HG03354 (cell line): ENCODE measurements at regions not wholly inside any gene's neighbourhood (a gene's known extent, or its start where the extent isn't known, plus 50 kb on each side); places are given as distances from the start of the nearest gene placed in this dataset.

Experiments
- ATAC-seq: cut with Tn5 transposase; IDR thresholded peaks from one replicate; pipeline ENCODE4 v1.9.1; 2021; ENCODE audit warnings: mild to moderate bottlenecking; ENCODE audit not compliant: unreplicated experiment, poor library complexity, severe bottlenecking

DNA sequence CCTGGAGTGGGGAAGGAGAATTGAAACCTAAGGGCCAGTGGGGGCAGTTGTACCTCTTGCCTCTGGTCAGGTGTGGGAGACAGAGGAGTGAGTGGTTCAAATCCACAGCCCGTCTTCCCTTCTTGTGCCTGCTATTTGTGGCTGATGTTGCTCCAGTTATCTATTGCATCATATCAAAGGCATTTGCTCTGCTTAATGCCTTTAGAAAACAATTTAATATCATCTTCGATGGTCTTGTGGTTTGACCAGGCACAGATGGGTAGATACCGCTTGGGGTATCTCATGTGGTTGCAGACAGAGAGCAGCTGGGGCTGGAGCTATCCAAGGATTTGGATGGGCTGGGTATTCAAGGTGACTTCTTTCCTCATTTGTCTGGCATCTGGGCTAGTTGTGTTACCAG lies 376.1 kb upstream of the RBFOX1 start:
- ATAC-seq: no peak

DNA sequence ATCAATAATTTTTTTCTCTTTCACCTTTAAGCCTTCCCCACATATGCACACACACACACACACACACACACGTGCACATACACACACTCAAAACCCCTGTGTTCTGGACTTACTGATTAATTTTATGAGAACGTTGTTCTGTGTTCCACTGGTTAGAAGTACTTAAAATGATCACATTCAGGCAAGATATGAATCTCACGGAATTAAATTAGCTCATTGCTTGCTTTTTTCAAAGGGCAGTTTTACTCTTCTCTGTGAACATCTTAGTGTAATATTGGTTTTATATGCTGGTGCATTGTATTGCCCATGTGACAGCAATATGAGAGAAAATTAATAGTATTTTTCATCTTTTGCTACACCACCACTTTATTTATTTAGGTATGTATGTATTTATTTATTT lies 377.3 kb upstream of the RBFOX1 start:
- no peak for ATAC-seq

DNA sequence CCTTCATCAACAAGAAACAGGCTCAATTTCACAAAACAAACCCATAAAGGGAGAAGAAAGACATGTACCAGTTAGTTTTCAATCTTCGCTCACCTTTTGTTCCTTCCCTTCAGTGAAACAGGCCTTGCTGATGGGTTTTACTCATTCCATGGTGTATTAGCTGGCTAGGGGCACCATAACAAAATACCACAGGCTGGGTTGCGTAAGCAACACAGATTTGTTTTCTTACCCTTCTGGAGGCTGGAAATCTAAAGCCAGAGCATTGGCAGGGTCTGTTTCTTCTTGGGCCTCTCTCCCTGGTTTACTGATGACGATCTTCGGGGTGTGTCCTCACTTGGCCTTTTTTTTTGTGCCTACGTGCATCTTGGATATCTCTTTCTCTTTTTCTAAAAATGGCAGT lies 383.4 kb upstream of the RBFOX1 start:
- ATAC-seq: no peak

DNA sequence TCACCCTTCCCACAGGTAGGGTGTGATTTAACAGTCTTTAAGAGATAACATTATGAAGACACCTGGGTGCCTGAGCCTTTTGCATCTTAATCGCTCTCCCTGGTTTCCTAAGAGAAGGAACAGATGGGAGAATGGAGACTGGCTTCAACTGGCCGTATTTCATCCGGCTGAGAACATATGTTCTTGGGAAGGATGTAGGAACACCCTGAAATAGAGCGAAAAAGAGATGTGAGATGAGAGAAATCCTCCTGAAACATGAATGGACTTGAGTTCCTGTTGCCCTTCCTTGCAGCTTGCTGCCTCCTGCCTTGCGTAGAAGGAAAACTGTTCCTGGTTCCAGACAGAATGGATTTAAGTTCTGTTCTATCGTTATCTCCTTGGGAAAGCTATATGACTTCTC lies 385.4 kb upstream of the RBFOX1 start:
- no peak for ATAC-seq

DNA sequence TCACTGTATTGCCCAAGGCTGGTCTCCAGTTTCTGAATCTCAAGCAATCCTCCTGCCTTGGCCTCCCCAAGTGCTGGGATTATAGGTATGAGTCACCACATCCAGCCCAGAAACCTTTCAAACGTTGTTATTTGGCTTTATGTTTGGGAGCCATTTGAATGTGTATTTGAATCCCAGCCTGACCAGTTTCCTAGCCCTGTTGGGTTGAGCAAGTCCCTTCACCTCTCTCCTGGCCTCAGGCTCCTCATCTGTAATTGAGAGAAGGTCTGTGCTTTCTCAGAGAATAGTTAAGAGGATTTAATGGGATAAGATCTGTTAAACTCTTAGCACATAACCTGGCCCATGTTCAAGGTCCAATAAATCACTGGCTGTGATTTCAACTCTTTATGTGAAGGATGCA lies 385.8 kb upstream of the RBFOX1 start:
- ATAC-seq: no peak

DNA sequence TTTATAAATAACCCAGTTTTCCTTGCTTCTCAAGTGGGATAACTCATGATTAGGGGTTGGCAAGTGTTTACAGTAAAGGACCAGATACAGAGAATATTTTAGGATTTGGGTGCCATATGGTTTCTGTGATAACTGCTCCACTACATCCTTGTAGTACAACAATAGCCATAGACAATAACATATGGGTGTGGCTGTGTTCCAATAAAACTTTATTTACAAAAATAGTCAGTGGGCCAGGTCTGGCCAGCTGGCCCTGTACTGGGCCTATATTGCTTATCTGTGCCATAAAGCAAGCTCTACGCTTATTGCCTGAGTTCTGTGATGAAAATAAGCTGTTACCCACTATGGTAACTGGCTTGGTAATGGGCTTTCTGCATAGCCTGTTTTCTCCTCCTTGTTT lies 386.5 kb upstream of the RBFOX1 start:
- ATAC-seq: no peak

DNA sequence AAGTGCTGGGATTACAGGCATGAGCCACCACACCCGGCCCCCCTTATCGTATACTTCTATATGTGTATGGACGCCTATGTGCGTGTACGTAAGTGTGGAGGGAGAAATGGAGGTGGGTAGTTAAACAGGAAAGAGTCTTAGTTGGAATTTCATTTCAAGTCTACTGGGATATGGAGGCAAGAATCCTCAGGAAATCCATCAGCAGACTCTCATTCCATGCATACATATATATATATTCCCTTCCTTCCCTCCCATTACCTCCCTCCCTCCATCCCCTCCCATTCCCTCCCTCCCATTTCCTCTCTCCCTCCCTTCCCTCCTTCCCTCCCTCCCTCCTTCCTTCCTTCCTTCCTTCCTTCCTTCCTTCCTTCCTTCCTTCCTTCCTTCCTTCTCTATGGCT lies 391.7 kb upstream of the RBFOX1 start:
- no peak for ATAC-seq

DNA sequence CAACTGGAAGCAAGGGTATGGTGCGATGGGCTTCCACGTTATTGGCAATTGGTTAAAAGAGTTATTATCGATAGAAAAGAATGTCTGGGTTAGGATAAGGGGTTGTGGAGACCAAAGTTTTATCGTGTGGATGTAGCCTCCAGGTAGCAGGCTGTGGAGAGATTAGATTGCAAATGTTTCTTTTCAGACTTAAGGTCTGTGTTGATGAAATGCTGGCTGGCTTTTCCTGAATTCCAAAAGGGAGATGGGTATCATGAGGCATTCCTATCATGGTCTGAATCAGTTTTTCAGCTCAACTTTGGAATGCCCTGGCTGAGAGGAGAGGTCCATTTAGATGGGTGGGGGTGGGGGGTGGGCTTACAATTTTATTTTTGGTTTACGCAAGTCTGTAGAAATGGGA lies 395.0 kb upstream of the RBFOX1 start:
- no peak for ATAC-seq

DNA sequence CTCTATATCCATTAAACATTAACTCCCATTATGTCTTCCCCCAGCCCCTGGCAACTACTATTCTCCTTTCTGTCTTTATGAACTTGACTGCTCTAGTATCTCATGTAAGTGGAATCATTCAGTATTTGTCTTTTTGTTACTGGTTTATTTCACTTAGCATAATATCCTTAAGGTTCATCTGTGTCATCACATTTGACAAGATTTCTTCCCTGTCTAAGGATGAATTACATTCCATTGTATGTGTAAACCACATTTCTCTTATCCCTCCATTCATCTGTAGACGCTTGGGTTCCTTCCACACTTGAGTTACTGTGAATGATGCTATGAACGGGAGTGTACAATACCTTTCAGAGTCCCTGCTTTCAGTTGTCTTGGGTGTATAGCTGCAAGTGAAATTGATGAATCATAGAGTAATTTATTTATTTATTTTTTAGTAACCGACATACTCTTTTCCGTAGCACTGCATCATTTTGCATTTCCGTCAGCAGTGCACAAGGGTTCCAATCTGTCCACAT lies 399.7 kb upstream of the RBFOX1 start:
- ATAC-seq: no peak

DNA sequence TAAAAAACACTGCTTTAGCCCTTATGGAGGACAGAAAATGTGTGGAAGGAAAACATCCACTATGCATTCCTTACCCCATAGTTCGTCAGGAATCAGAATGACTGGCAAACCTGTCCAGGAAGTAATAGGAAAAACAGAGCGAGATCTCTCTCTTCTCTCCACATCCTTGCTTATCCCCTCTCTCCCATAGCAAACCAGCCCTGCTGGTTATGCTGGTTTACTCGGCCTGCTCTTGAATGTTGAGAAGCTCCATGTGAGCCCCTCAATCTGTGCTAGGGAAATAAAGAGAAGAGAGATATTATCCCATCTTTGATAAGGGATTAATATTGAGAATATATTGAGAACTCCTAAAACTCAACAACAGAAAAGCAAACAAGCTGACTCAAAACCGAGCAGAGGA lies 402.8 kb upstream of the RBFOX1 start:
- ATAC-seq: no peak

DNA sequence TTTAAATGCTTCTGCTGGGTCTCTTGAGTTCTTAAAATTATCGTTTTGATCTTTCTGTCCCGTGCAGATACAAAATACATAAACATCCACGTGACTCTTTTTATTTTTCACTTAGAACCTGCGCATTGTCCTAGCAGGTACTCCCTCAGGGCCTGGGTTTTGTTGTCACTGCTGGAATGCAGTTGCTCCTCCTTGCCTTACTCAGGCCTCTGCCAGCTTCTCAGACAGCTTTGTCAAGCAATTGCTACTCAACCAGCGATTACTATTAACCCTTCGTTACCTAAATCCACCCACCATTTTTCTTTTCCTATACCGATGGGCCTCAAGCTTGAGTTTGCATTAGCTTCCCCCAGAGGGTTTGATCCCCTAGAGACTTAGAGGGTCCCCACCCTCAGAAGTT lies 405.9 kb upstream of the RBFOX1 start:
- ATAC-seq: no peak

DNA sequence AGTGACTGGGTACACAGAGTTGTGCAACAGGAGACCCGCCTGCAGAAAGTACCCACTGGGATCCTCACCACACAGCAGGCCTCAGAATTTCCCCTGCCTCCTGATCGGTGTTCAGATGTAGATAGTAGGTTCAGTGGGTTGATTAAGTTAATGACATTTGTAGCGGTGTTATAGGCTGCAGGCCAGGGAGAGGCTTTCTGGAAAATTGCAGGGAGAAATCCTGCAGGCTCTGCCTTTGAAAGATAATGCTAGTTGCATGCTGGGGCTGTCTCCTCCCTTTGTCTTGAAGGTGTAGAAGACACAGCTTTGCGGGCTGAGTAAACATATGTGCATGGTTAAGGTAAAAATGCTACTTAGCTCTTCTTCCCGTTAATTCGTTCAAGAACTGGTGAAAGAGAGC lies 406.3 kb upstream of the RBFOX1 start:
- no peak for ATAC-seq

DNA sequence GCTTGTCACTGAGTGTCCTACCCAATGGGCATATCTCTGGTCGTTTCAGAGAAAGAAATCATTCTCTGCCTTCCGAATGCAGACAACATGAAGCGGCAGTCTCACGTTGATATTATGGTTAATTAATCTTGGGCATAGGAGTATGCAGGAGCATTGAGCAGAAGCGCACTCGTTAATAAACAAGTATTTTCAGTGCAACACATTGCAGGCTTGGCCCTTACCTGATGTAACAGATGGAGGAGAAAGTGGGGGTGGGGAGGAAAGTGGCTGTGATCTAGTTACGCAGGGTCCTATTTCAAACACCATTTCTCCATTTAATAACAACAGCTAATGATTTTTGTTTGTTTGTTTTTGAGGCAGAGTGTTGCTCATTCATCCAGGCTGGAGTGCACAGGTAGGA lies 414.0 kb upstream of the RBFOX1 start:
- ATAC-seq: no peak

DNA sequence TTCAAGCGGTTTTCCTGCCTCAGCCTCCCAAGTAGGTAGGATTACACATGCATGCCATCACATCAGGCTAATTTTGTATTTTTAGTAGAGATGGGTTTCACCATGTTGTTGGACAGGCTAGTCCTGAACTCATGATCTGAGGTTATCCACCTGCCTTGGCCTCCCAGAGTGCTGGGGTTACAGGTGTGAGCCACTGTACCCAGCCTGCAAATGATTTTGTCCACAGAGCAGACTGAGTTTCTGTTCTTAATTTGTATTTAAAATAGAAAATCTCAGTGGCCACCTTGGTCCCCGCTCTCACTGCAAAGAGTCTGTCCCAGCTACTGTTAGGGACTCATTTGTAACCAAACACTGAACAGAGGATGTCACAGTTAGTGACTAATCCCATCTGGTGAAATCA lies 415.7 kb upstream of the RBFOX1 start:
- ATAC-seq: no peak

DNA sequence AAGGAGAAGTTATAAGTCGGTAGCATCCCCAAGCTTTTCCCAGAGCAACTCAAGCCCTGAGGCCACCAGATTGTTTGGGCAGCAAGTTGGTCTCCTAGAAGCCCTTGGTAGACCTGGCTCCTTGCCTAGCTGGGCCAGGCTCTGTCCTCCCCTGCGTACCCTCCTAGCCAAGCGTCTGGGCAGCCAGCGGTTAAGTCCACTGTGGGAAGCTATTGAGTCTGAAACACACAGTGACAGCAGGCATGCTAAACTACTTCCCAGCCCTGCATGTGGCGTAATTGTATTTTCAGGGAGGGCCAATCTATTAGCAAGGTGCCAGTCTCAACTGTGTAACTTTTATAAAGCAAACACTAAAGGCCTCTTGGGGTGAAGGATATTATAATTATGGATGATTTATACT lies 419.1 kb upstream of the RBFOX1 start:
- ATAC-seq: no peak

DNA sequence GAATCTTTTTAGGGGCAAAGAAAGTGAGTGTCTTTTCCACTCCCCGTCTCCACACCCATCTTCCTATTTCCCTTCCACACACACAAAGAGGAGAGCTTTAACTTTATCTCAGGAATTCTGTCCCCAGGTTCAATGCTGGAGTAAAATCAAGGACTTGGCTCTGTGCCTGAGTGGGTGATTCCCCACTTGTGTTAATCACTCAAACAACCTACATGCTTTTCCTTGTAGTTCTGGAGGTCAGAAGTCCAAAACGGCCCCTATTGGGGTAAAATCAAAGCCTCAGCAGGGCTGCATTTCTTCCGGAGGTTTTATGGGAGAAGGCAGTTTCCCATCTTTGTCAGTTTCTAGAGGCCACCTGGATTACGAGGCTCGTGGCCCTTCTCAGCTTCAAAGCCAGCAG lies 422.3 kb upstream of the RBFOX1 start:
- ATAC-seq: no peak

DNA sequence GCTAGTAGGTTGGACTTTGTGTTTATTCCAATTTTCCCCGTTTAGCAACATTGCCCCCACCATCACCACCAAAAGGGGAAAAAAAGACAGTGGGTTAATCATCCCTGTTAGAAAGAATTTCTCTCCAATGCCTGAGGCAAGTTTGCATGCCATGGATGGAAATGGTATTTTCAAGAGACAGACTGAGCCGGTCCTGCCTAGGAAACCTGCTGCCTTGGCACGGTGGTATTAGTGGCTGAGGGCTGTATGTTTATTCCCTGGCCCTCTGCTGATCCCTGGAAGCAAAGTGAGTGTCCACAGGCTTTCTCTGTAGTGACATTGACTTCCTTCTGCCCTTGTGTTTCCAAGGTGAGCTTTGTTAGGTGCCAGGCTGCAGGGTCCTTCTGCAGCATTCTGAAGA lies 427.0 kb upstream of the RBFOX1 start:
- no peak for ATAC-seq

DNA sequence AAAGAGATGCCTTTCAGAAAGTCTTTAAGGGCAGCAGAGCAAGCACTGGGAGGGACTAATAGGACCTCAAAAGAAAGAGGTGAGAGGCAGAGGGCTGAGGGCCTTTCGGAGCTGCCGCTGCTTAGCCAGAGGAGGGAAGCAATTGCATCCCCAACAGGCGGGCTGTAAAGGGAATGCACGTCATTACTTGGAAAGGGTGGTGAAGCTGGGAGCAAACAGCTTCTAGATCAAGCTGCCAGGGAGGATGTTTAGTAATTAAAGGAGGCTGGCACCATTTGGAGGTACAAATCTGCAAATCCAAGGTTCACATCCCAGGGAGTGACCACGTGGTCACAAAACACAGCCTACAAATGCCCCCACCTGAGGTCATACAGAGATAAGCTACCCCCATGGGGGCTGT lies 429.0 kb upstream of the RBFOX1 start:
- ATAC-seq: no peak

DNA sequence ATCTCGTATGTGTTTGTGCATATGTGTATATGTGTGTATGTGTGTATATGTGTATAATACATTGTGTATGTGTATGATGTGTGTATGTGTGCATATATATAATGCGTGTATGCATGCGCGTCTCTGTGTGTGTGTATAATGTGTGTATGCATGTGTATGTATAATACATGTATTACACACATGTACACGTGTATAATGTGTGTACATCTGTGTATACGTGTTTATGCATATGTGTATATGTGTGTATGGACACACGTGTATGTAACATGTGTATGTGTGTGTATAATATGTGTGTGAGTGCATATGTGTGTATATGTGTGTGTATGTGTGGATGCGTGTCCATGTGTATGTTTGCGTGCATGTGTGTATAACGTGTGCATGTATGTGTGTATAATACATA lies 433.7 kb upstream of the RBFOX1 start:
- no peak for ATAC-seq

DNA sequence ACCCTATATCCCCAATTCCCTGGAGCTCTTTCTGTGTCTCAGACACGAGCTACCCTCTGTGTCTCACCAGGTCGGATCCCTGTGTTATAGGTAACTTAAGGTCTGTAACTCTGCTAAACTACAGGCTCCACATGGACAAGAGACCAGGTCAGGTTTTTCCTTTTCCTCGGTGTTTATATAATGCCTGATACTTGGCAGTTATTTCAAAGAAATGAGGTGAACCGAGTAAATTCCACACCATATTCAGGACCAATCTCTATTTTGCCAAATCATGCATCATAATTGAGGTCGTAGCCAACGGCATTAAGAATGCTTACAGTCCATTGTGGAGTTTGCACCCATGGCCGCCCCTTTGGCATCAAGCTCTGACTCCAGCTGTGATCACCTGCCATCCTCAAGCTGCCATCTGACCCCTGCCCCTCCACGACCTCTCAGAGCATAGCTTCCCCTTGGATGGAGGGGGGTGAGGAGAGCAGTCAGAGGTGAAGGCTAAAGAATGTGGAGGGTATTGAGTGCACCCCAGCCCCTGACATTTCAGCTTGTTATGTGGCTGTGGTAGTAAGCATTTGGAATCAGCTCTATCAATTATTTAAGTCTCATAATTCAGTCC lies 434.7 kb upstream of the RBFOX1 start:
- ATAC-seq: no peak

DNA sequence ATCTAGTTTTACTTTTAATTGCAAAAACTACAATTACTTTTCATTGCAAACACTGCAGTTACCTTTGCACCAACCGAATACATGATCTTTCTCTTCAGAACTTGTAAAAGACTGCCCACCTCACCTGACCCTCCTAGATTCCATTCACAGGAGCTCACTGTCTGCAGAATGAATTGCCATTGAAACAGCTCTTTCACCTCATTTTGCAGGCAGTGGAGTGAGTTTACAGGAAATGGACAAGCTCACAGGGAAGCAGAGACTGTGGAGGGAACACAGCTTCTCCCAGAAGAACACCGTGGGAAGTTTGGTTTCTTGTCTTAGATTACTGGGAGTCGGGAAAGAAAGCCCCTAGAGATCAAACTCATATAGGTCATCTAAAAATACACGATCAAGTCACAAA lies 439.7 kb upstream of the RBFOX1 start:
- ATAC-seq: no peak

DNA sequence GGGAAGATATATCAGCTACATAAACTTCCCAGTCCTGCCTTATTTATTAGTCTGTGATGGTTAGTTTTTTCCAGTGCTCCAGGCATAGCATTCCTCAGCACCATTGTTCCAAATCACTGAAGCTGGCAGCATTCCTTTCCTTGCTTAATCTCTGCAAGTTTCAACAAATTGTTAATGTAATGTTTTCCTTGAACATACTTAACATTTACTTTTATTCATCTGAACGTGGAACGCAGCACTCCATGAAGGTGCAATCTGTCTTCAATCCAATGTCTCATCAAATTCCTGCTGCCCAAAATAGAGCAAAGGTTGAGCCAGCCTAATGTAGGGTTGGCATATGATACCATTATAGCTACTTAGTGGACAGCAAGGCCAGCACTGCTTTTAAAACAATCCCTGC lies 441.1 kb upstream of the RBFOX1 start:
- no peak for ATAC-seq
